SU-DHL-6 (cell line): ENCODE measurements at regions not wholly inside any gene's neighbourhood (a gene's known extent, or its start where the extent isn't known, plus 50 kb on each side); places are given as distances from the start of the nearest gene placed in this dataset.

Source experiments
- EZH2phosphoT487 ChIP-seq: fragments of 200-600 bp; sonication (generic), shearing (Covaris generic); conservative IDR thresholded peaks from 2 replicates; pipeline ENCODE4 v1.6.1; 2018; ENCODE audit warnings: mild to moderate bottlenecking, antibody characterized with exemption, low read length, moderate library complexity, mixed read lengths
- TF ChIP-seq, protein P1 (sequence below): fragments of 200-600 bp; sonication (generic); IDR thresholded peaks from one replicate; pipeline ENCODE4 v1.5.1; 2017; ENCODE audit warnings: antibody characterized with exemption, mild to moderate bottlenecking, low read length, moderate library complexity; ENCODE audit not compliant: insufficient read depth, poor library complexity, severe bottlenecking

DNA sequence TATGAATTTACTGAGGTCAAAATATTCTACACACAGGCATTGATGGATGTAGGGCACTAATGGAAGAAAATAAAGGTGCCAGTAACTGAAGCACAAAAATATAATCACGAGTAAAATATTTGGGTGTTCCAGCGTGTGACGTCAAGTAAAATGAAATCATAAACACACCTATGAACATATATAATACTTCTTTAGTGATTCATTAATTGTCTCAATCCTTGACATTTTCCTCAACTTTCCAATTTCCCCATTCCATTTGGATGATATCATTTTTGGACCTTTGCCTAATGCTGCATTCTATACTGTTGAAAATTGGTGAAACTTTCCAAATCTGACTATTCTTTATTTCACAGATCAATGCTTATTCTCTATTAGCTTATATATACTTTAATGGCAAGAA lies 649.3 kb downstream of the GALC start:
- TF ChIP-seq, protein P1, sequence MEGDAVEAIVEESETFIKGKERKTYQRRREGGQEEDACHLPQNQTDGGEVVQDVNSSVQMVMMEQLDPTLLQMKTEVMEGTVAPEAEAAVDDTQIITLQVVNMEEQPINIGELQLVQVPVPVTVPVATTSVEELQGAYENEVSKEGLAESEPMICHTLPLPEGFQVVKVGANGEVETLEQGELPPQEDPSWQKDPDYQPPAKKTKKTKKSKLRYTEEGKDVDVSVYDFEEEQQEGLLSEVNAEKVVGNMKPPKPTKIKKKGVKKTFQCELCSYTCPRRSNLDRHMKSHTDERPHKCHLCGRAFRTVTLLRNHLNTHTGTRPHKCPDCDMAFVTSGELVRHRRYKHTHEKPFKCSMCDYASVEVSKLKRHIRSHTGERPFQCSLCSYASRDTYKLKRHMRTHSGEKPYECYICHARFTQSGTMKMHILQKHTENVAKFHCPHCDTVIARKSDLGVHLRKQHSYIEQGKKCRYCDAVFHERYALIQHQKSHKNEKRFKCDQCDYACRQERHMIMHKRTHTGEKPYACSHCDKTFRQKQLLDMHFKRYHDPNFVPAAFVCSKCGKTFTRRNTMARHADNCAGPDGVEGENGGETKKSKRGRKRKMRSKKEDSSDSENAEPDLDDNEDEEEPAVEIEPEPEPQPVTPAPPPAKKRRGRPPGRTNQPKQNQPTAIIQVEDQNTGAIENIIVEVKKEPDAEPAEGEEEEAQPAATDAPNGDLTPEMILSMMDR, result no peak
- no peak for TF ChIP-seq EZH2phosphoT487
